Esophagus muscularis mucosa (tissue), 4 donors: ENCODE measurements at regions not wholly inside any gene's neighbourhood (a gene's known extent, or its start where the extent isn't known, plus 50 kb on each side); places are given as distances from the start of the nearest gene placed in this dataset.

ENCODE experiments used
- DNase-seq: peaks from one replicate; pipeline ENCODE4 v3.0.0-alpha.2; 2017; ENCODE audit errors: extremely low spot score
- H3K27ac ChIP-seq, 4 donors: fragments of 200-600 bp; sonication (generic); replicated peaks in 1 of 4; 1 replicate in 3 of 4; 2 replicates in 1 of 4; pipeline ENCODE4 v1.5.1; 2016 to 2019; ENCODE audit warnings: mild to moderate bottlenecking in 1 of 4
- H3K27me3 ChIP-seq, 4 donors: fragments of 200-600 bp; sonication (generic); one replicate each; pipeline versions ENCODE4 v1.5.1 to v1.6.0; 2016 to 2019
- H3K36me3 ChIP-seq, 4 donors: fragments of 200-600 bp; sonication (generic); one replicate each; pipeline ENCODE4 v1.5.1; 2016 to 2019
- H3K4me1 ChIP-seq, 4 donors: fragments of 200-600 bp; sonication (generic); one replicate each; pipeline ENCODE4 v1.5.1; 2016 to 2019
- H3K4me3 ChIP-seq, 4 donors: fragments of 200-600 bp; sonication (generic); 1 replicate in 2 of 4; 2 replicates in 2 of 4; pipeline ENCODE4 v1.5.1; 2016 to 2019; ENCODE audit warnings: mild to moderate bottlenecking in 4 of 4, moderate library complexity in 1 of 4
- H3K9me3 ChIP-seq, 4 donors: fragments of 200-600 bp; sonication (generic); 1 replicate in 3 of 4; 2 replicates in 1 of 4; pipeline ENCODE4 v1.5.1; 2016 to 2019
- CTCF ChIP-seq, 3 experiments: fragments of 200-600 bp in 2 of 3; fragments of 450-650 bp in 1 of 3; sonication (generic) in 2 of 3; IDR thresholded peaks; one replicate each; pipeline ENCODE4 v1.5.1; 2017 to 2019; ENCODE audit warnings: antibody characterized with exemption in 3 of 3, mild to moderate bottlenecking in 2 of 3, moderate library complexity in 1 of 3
- EP300 ChIP-seq: sonication (generic); formaldehyde crosslinking; IDR thresholded peaks from one replicate; pipeline ENCODE4 v1.6.1; 2017; ENCODE audit warnings: antibody characterized with exemption
- POLR2A ChIP-seq: fragments of 450-650 bp; IDR thresholded peaks from one replicate; pipeline ENCODE4 v1.6.1; 2017; ENCODE audit warnings: antibody characterized with exemption, moderate library complexity, mild to moderate bottlenecking, low read depth
- POLR2AphosphoS5 ChIP-seq, 2 donors: sonication (generic); formaldehyde crosslinking; IDR thresholded peaks; one replicate each; pipeline ENCODE4 v1.6.1; 2017; ENCODE audit warnings: antibody characterized with exemption in 2 of 2
- WGBS: methylation state at CpG from one replicate; pipeline ENCODE4 v1.1.5; 2018; 5-methylcytosine and 5-hydroxymethylcytosine counted together
- intact Hi-C: fragments of 100-400 bp; cut with DNase I; formaldehyde crosslinking; loops from one replicate; pipeline ENCODE4 v1.15.1; 2023

- intact Hi-C loops: no loop called here
- H3K27me3 ChIP-seq: no peaks in the 10 kb centered on the region
- no peak overlapping the region for H3K4me3 ChIP-seq
- H3K4me1 ChIP-seq: no peaks in the 10 kb centered on the region
- no peak for TF ChIP-seq POLR2A
- no peak for TF ChIP-seq CTCF (IDR thresholded peaks at IDR 0.05)
- no peak for TF ChIP-seq EP300
- TF ChIP-seq POLR2AphosphoS5 (IDR thresholded peaks at IDR 0.05): no peak
- no peaks in the 10 kb centered on the region for H3K36me3 ChIP-seq
- no peak overlapping the region for H3K27ac ChIP-seq
- H3K9me3 ChIP-seq: no peaks in the 10 kb centered on the region
- no peak for DNase-seq
- WGBS: 88% methylated on average over 9 of the region's 9 CpGs
Measured at GRCh38 chr4:89358935-89359638, 51.5 kb upstream of the GPRIN3 start.

- no peaks in the 10 kb centered on the region for H3K27me3 ChIP-seq
- TF ChIP-seq POLR2A: no peak
- TF ChIP-seq CTCF (IDR thresholded peaks at IDR 0.05): no peak
- TF ChIP-seq POLR2AphosphoS5 (IDR thresholded peaks at IDR 0.05): no peak
- no peak for TF ChIP-seq EP300
- 88% methylated on average over 3 of the region's 3 CpGs for WGBS
Measured at GRCh38 chr4:89357787-89358186, 50.2 kb upstream of the GPRIN3 start.

More at GRCh38 chr4:89357787-89358186, 50.2 kb upstream of the GPRIN3 start:
- no peak for DNase-seq
- H3K27ac ChIP-seq: no peak overlapping the region
- intact Hi-C loops: no loop called here
- H3K4me3 ChIP-seq: no peak overlapping the region
- no peaks in the 10 kb centered on the region for H3K36me3 ChIP-seq
- H3K9me3 ChIP-seq: no peaks in the 10 kb centered on the region
- no peaks in the 10 kb centered on the region for H3K4me1 ChIP-seq
